GM19351 (cell line): ENCODE measurements at regions not wholly inside any gene's neighbourhood (a gene's known extent, or its start where the extent isn't known, plus 50 kb on each side); places are given as distances from the start of the nearest gene placed in this dataset.

ENCODE experiments used
- ATAC-seq: cut with Tn5 transposase; IDR thresholded peaks from one replicate; pipeline ENCODE4 v1.9.1; 2021; ENCODE audit warnings: mild to moderate bottlenecking, moderate library complexity; ENCODE audit not compliant: unreplicated experiment

- ATAC-seq: no peak
These were observed 451.5 kb upstream of the FAT1 start for GRCh38 chr4:187175197-187175596.

GRCh38 chr4:187176261-187176910 is 452.7 kb upstream of the FAT1 start:
- ATAC-seq: no peak

DNA sequence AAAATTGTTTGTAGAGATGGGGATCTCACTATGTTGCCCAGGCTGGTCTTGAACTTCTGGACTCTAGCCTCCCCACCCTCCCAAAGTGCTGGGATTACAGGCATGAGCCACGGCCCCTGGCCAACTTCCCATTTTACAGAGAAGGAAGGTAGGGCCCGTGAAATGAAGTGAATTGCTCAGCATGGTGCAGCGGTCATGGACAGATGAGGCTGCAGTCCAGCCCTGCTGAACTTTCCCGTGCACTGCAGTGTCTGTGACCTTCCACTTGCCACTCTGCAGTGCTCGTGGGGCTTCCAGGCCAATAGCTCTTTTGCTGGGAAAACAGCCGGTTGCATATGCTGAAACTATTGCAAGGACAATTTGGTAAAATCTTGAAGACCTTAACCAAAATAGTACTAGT is 454.4 kb upstream of the FAT1 start:
- ATAC-seq: no peak

- no peak for ATAC-seq
These were observed 454.9 kb upstream of the FAT1 start for GRCh38 chr4:187178587-187178986.

DNA sequence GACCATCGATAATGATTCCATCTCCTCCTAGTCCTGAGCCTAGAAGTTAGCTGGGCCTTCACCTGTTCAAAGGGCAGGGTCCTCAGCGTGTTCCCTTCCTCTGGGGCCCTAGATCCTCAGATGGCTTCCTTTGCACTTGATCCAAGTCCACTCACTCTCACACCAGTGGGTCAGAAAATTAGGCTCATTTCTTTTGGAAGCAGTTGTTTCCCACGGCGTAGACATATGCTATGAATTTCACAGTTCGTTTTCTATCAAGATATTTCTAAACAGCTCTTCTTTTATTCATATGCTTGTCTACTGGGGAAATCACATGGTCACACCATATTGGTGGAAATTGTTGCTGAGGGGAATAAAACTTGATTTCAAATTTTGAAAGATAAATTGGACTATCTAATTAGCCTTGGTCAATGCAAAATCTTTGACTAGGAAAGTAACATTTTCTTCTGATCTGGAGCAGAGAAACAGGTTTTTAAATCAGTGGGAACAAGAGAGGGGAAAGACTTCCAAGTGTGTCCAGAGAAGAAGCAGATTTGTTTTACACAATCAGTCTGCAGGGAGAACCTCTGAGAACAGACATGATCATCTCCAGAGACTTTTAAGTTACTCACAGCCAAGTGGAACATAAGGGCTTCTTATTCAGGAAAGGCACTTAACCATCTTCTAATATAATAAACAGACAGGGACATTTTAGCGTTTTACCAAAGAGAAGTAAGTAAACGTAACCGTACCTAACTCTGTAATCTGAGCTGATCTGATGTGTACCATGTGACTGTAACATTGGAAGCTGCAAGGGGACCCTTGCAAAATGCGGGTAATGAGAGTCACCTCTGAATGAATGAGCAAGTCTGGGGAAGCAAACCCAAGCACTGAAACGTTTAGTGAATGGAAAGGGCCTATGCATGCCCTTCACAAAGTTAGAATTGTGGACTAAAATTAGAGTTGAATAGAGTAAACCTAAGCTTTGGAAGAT is 455.7 kb upstream of the FAT1 start:
- no peak for ATAC-seq

GRCh38 chr4:187181054-187181453 is 457.4 kb upstream of the FAT1 start:
- no peak for ATAC-seq

- no peak for ATAC-seq
These were observed 459.7 kb upstream of the FAT1 start for GRCh38 chr4:187183346-187183745.

GRCh38 chr4:187183826-187184225 is 460.2 kb upstream of the FAT1 start:
- no peak for ATAC-seq

GRCh38 chr4:187184508-187184907 is 460.9 kb upstream of the FAT1 start:
- no peak for ATAC-seq

GRCh38 chr4:187188118-187188517 is 464.5 kb upstream of the FAT1 start:
- ATAC-seq: no peak

DNA sequence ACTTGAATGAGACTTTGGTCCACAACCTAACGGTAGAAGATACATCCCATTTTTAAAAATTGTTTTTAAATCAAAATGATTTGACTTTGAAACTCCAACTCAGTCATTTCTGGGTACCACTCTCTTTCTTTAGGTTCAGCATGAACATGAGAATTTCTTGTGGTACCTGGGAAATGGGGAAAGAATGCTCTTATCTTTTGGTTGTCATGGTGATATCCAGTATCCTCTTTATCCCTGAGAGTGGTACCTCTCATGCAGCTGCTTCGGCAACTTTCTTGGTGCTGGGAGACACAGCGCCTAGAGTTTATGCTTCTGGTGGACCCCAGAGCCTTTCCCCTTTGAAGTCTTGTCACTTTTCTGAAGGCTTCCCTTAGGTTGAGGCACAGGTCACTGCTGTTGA is 465.1 kb upstream of the FAT1 start:
- ATAC-seq: no peak

GRCh38 chr4:187190390-187190789 is 466.7 kb upstream of the FAT1 start:
- ATAC-seq: no peak

DNA sequence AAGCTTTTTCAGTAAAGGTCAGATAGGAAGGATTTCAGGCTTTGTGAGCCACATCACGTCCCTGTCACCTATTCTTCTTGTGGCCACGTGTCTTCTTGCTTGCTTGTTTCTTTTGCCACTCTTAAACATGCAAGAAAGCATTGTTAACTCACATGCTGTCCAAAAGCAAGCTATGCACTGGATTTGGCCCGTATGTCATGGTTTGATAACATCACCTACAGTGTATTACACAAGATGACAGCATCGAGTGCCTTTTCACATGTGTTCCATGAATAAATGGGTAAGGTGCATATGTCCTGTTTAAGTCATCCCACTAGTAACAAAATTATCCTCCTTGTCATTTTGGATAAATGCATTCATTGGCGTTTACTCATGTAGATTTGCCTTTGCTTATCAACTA is 468.0 kb upstream of the FAT1 start:
- ATAC-seq: no peak

- no peak for ATAC-seq
These were observed 468.6 kb upstream of the FAT1 start for GRCh38 chr4:187192266-187192665.

DNA sequence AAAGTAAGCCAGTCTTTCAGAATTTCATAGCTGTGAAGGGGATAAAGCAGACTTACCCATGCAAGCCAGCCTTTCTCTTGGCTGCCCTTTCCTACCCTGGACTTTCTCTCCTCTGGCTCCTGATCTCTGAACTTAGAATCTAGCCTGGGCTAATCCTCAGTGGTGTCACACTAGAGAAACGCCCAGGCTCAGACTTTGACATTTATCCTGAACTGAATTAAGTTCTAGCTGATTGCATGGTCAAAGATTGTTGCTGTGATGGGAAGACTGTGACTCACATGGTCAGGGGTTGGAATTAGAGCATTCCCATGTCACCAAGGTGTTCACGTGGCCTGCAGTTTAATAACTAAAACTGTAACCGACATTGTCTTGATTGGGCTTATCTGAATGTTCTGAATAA is 469.5 kb upstream of the FAT1 start:
- ATAC-seq: no peak

DNA sequence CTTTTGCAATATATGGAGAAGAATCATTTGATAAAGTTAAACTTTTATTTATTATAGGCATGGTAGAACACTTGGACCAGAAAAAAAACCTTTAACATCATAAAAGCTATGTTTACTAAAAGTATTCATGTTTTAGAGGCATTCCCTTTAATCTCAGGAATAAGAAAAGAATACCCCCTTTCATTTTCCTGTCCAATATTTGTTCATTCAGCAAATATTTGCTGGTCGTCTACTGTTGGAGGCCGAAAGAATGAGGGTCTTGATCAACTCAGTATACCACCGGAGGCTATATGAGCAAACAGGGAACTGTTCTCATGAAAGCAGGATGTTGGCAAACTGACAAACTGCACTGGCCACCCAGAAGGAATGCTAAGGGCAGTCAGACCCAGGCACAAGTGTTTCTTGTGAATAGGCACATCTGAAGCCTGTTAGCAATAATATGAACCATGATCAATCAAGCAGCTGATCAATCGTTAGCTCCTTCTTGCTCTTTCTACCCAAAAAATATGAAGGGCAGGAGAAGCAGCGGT is 480.8 kb upstream of the FAT1 start:
- ATAC-seq: no peak

GRCh38 chr4:187207931-187208330 is 484.3 kb upstream of the FAT1 start:
- ATAC-seq: no peak

DNA sequence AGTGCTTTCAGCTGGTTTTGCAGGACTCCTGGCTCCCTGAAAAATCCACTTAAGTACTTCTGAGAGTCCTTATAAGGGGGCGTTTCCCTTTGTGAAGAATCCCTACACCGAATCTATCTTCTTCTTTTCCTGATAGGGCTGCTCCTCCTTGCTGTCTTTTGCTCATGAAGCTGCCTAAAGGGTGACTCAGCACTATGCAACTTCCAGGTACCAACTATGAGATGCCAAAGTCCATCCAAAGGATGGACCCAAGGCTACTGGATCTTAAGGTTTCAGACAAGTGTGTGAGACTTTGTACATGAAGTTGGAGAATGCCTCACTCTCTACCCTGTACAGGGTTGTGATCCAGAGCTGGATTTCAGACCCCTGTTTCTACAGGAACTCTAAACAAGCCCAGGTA is 485.0 kb upstream of the FAT1 start:
- ATAC-seq: no peak

- no peak for ATAC-seq
These were observed 486.4 kb upstream of the FAT1 start for GRCh38 chr4:187209921-187210613.

DNA sequence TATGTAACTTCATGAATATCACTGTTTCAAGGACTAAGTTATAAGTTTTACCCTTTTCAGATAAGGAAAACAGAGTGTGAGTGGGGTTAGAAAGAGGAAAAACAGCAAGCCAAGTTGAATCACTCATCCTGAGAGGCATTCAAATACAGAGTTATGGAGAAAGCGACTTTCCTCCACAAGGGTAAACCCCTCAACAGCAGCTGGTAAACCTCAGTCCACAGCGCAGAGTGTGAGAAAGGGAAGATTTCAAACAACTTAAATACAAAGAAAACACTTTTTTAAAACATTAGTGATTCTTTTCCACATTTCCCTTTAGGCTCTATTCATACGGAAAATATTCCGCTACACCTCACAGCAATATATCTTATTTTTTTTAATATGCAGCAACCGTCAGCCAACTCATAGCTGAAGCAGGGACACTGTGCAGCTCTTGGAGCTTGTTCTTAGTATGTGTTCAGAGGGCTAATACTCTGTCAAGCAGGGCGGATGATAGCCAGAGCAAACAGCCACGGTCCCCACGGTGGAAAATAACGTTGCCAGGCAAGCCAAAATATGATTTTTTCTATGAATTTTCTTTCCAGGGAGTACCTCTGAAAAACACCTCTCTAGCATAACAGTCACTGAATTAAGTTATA is 488.9 kb upstream of the FAT1 start:
- no peak for ATAC-seq

DNA sequence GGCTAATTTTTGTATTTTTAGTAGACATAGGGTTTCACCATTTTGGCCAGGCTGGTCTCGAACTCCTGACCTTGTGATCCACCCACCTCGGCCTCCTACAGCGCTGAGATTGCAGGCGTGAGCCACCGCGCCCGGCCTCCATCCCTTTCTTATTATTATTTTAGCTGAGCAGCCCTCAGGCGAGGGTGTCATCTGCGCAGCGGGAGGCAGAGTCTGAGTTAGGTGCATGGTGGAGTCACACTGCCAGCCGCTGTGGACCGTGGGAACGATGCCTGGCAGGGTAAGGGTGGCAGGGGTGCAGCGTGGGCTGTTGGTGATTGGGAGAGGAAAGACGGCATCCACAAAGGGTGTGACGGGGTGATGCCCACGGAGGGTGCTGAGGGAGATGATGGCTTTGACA is 491.8 kb upstream of the FAT1 start:
- no peak for ATAC-seq
